Epithelial cell of esophagus (primary cell): ENCODE measurements at regions not wholly inside any gene's neighbourhood (a gene's known extent, or its start where the extent isn't known, plus 50 kb on each side); places are given as distances from the start of the nearest gene placed in this dataset.

Source experiments
- DNase-seq: peaks from one replicate; pipeline ENCODE4 v3.0.0; 2010; ENCODE audit warnings: low read depth
- H3K4me3 ChIP-seq: 2 replicates; pipeline ENCODE4 v1.5.1; 2011; ENCODE audit warnings: mild to moderate bottlenecking, low read length, control low read depth
- CTCF ChIP-seq: IDR thresholded peaks from 2 replicates; pipeline ENCODE4 v1.5.1; 2011; ENCODE audit warnings: low read depth, mild to moderate bottlenecking, low read length, control low read depth, inconsistent platforms; ENCODE audit not compliant: insufficient read depth; ENCODE audit errors: missing control alignments

- no peak overlapping the region for H3K4me3 ChIP-seq
- TF ChIP-seq CTCF: no peak
- no peak for DNase-seq
Observed at GRCh38 chr3:99330924-99331532, 307.4 kb upstream of the COL8A1 start.

- TF ChIP-seq CTCF: no peak
- no peak for DNase-seq
- no peak overlapping the region for H3K4me3 ChIP-seq
Observed at GRCh38 chr3:99330281-99330680, 308.1 kb upstream of the COL8A1 start.

- no peak overlapping the region for H3K4me3 ChIP-seq
- no peak for TF ChIP-seq CTCF
- DNase-seq: peak; percentile 37
Observed at GRCh38 chr3:99325402-99325801, 313.0 kb upstream of the COL8A1 start.

- no peak overlapping the region for H3K4me3 ChIP-seq
- no peak for TF ChIP-seq CTCF
- DNase-seq: no peak
Observed at GRCh38 chr3:99324636-99325203, 313.7 kb upstream of the COL8A1 start.

- no peak for DNase-seq
- no peak overlapping the region for H3K4me3 ChIP-seq
- no peak for TF ChIP-seq CTCF
Observed at GRCh38 chr3:99323940-99324339, 314.5 kb upstream of the COL8A1 start.

GRCh38 chr3:99322551-99322950 lies 315.8 kb upstream of the COL8A1 start:
- no peak for TF ChIP-seq CTCF
- H3K4me3 ChIP-seq: no peak overlapping the region
- no peak for DNase-seq

- DNase-seq: no peak
- TF ChIP-seq CTCF: no peak
- H3K4me3 ChIP-seq: no peak overlapping the region
Observed at GRCh38 chr3:99321261-99321660, 317.1 kb upstream of the COL8A1 start.
